ENCODE measurements at regions not wholly inside any gene's neighbourhood (a gene's known extent, or its start where the extent isn't known, plus 50 kb on each side); places are given as distances from the start of the nearest gene placed in this dataset.

GRCh38 chr3:177776661-177777101 is 579.4 kb upstream of the TBL1XR1 start:
- TF ChIP-seq POLR2A (IDR thresholded peaks at IDR 0.05): no peak
- no peak for TF ChIP-seq CTCF (IDR thresholded peaks at IDR 0.05)

Data from heart left ventricle (tissue), 13 donors.